K562 (cell line): ENCODE measurements at regions not wholly inside any gene's neighbourhood (a gene's known extent, or its start where the extent isn't known, plus 50 kb on each side); places are given as distances from the start of the nearest gene placed in this dataset.
A peak's percentile ranks its signal among the peaks of the same experiment; 100 is the strongest.

Source experiments
- ATAC-seq: fragments of 200-7000 bp; cut with Tn5 transposase; 3 replicates; pipeline ENCODE4 v1.9.1; 2020; ENCODE audit warnings: moderate library complexity
- BruUV-seq: library from RNA; stranded (reverse); fragments of 400-500 nt; replicated peaks from 2 replicates; lab custom pipeline; 2021; lab: Mats Ljungman, UMichigan
- CTCF ChIA-PET: fragments of 300-600 bp; formaldehyde crosslinking; extraction: SDS; loops from one replicate; lab custom pipeline; 2021; ENCODE audit warnings: low intra/inter-chr PET ratio; lab: Yijun Ruan, JAX
- POLR2A ChIA-PET: fragments of 300-600, 350-650 bp; sonication (Branson Sonifier 250); formaldehyde crosslinking; extraction: SDS; loops from one replicate; lab custom pipeline; 2021; ENCODE audit warnings: antibody characterized with exemption, inconsistent platforms; lab: Yijun Ruan, JAX
- DNase-seq, 4 experiments: peaks; one replicate each; pipeline versions ENCODE4 v3.0.0 to v3.0.0-alpha.2; 2011 to 2018; ENCODE audit warnings: low spot score in 3 of 4, mixed read lengths in 3 of 4; ENCODE audit errors: extremely low read depth in 1 of 4
- FAIRE-seq: peaks from 2 replicates; lab custom pipeline; 2011; peaks lifted over from hg19 to GRCh38; lab: Jason Lieb, UNC
- H2AFZ ChIP-seq: 2 replicates; pipeline ENCODE4 v1.6.0; 2011; ENCODE audit warnings: low read depth, low read length, control low read depth, inconsistent platforms
- H3K27ac ChIP-seq: fragments of 200-600 bp; 3 replicates; pipeline ENCODE4 v1.8.0; 2011; ENCODE audit warnings: low read depth, mild to moderate bottlenecking, control low read depth, inconsistent platforms, low read length, moderate library complexity, mixed read lengths; ENCODE audit errors: extremely low read depth
- H3K27me3 ChIP-seq, 2 experiments: fragments of 300-600 bp in 1 of 2; 2 replicates in 1 of 2; 3 replicates in 1 of 2; pipeline versions ENCODE4 v1.6.0 to v1.8.0; 2011; ENCODE audit warnings: inconsistent platforms in 2 of 2, low read length in 2 of 2, mild to moderate bottlenecking in 1 of 2, mixed read lengths in 1 of 2, moderate library complexity in 1 of 2; ENCODE audit not compliant: control insufficient read depth in 2 of 2, insufficient read depth in 2 of 2
- H3K36me3 ChIP-seq: fragments of 300-600 bp; 3 replicates; pipeline ENCODE4 v1.8.0; 2011; ENCODE audit warnings: mild to moderate bottlenecking, low read length, inconsistent platforms; ENCODE audit not compliant: control insufficient read depth, insufficient read depth
- H3K4me1 ChIP-seq, 2 experiments: fragments of 200-600 bp in 1 of 2; replicated peaks in 1 of 2; 2 replicates in 1 of 2; 3 replicates in 1 of 2; pipeline versions ENCODE4 v1.5.1 to v1.8.0; 2011; ENCODE audit warnings: inconsistent platforms in 2 of 2, low read length in 2 of 2, mild to moderate bottlenecking in 1 of 2, mixed read lengths in 1 of 2, moderate library complexity in 1 of 2; ENCODE audit not compliant: control insufficient read depth in 2 of 2, insufficient read depth in 2 of 2
- H3K4me2 ChIP-seq: 2 replicates; pipeline ENCODE4 v1.6.1; 2011; ENCODE audit warnings: low read length, control low read depth, inconsistent platforms, mixed read lengths; ENCODE audit not compliant: insufficient read depth
- H3K4me3 ChIP-seq: fragments of 200-600 bp; sonication (generic), shearing (Covaris generic); 2 replicates; pipeline ENCODE4 v1.5.1; 2016; ENCODE audit warnings: control low read depth, inconsistent platforms
- H3K79me2 ChIP-seq: fragments of 200-600 bp; 3 replicates; pipeline ENCODE4 v1.8.0; 2011; ENCODE audit warnings: low read length, inconsistent platforms; ENCODE audit not compliant: control insufficient read depth, insufficient read depth
- H3K9ac ChIP-seq, 2 experiments: 2 replicates each; pipeline versions ENCODE4 v1.6.0 to v1.6.1; 2011; ENCODE audit warnings: low read depth in 2 of 2, low read length in 2 of 2, control low read depth in 1 of 2, inconsistent platforms in 1 of 2, mild to moderate bottlenecking in 1 of 2, mixed read lengths in 1 of 2; ENCODE audit not compliant: insufficient read depth in 1 of 2
- H3K9me1 ChIP-seq: one replicate; pipeline ENCODE4 v1.6.0; 2011; ENCODE audit warnings: inconsistent platforms, mild to moderate bottlenecking, low read length, moderate library complexity; ENCODE audit not compliant: control insufficient read depth, insufficient read depth
- H3K9me3 ChIP-seq: replicated peaks from 2 replicates; pipeline ENCODE4 v1.5.1; 2011; ENCODE audit warnings: low read depth, low read length, inconsistent platforms; ENCODE audit not compliant: control insufficient read depth, insufficient read depth
- H4K20me1 ChIP-seq: replicated peaks from 2 replicates; pipeline ENCODE4 v1.6.1; 2011; ENCODE audit warnings: low read length, inconsistent platforms, mixed read lengths; ENCODE audit not compliant: control insufficient read depth, insufficient read depth
- CTCF ChIP-seq, 3 experiments: IDR thresholded peaks in 2 of 3; conservative IDR thresholded peaks in 1 of 3; 2 replicates each; pipeline ENCODE4 v1.5.1; 2011 to 2012; ENCODE audit warnings: low read length in 3 of 3, mild to moderate bottlenecking in 3 of 3, control low read depth in 2 of 3, improper control_type of control experiment in 1 of 3, inconsistent platforms in 1 of 3, low read depth in 1 of 3, mixed read lengths in 1 of 3, moderate library complexity in 1 of 3; ENCODE audit not compliant: insufficient read depth in 2 of 3
- HNRNPL ChIP-seq: fragments of 200-400 bp; formaldehyde crosslinking; IDR thresholded peaks from 2 replicates; pipeline ENCODE4 v1.6.1; 2017; ENCODE audit warnings: low read depth, mild to moderate bottlenecking, low read length
- THRA ChIP-seq: fragments of 450-650 bp; IDR thresholded peaks from 2 replicates; pipeline ENCODE4 v1.6.1; 2017; ENCODE audit warnings: mild to moderate bottlenecking, moderate library complexity
- WGBS: fragments of 100-300 bp; shearing (Covaris generic); methylation state at CpG from one replicate; pipeline ENCODE4 v1.1.6; 2016; ENCODE audit warnings: low coverage, mixed read lengths; ENCODE audit not compliant: insufficient coverage; ENCODE audit errors: missing lambda C conversion rate; 5-methylcytosine and 5-hydroxymethylcytosine counted together
- in situ Hi-C: fragments of 300-500 bp; cut with MboI; formaldehyde crosslinking; loops from 4 replicates; pipeline ENCODE4 v1.15.0; 2018; ENCODE audit warnings: inconsistent platforms, mixed read lengths
- intact Hi-C: fragments of 100-400 bp; cut with micrococcal nuclease; formaldehyde crosslinking; loops from 2 replicates; pipeline ENCODE4 v1.14.2; 2022

- intact Hi-C loops (no loop called here), in situ Hi-C loops (no loop called here)
- Histone ChIP-seq H4K20me1 (no peaks in the 10 kb centered on the region), H3K9ac (no peak overlapping the region), H3K27ac (no peak overlapping the region), H3K79me2 (no peaks in the 10 kb centered on the region), H3K4me3 (no peak overlapping the region), H3K9me1 (no peaks in the 10 kb centered on the region), H3K36me3 (no peaks in the 10 kb centered on the region)
- ChIA-PET POLR2A (no interaction called here), CTCF (no interaction called here)
- DNase-seq, result peak in 1 of 4 experiments; percentile 21
- no TSS peak for BruUV-seq
- TF ChIP-seq HNRNPL (no peak), CTCF (IDR thresholded peaks at IDR 0.05 in 2 of 3, conservative IDR thresholded peaks at IDR 0.05 in 1 of 3; ENCODE audit: insufficient read depth in 2 of 3, low read depth in 1 of 3, low read length in 3 of 3) (0 out of 6 replicates have a peak, but pooled peaks of 2 of the 3 experiments have one; percentile 14 to 15), THRA (no peak)
- TF ChIP-seq, all 486 proteins: peak for 1
- Histone ChIP-seq H3K4me2 (no peak overlapping the region), H3K4me1 (no peaks in the 10 kb centered on the region; a peak in 1 of 5 replicates), H3K27me3 (peaks cover 2 to 56% of the 10 kb centered on the region in 2 experiments; a peak in 3 of 5 replicates), H3K9me3 (no peaks in the 10 kb centered on the region), H2AFZ (no peak overlapping the region)
- WGBS, result 0% methylated on average over 10 of the region's 11 CpGs
- ATAC-seq (no peak), FAIRE-seq (no peak)
Measured at GRCh38 chr11:116533186-116533825, 239.5 kb downstream of the BUD13 start.
